22Rv1 (cell line): ENCODE measurements at regions not wholly inside any gene's neighbourhood (a gene's known extent, or its start where the extent isn't known, plus 50 kb on each side); places are given as distances from the start of the nearest gene placed in this dataset.

Experiments
- ZFX ChIP-seq: fragments of 450-650 bp; IDR thresholded peaks from 2 replicates; pipeline ENCODE4 v1.6.1; 2017; ENCODE audit warnings: antibody characterized with exemption, borderline replicate concordance
- TF ChIP-seq, protein P1 (sequence below): fragments of 450-650 bp; IDR thresholded peaks from 2 replicates; pipeline ENCODE4 v1.5.1; 2017; ENCODE audit warnings: mild to moderate bottlenecking

DNA sequence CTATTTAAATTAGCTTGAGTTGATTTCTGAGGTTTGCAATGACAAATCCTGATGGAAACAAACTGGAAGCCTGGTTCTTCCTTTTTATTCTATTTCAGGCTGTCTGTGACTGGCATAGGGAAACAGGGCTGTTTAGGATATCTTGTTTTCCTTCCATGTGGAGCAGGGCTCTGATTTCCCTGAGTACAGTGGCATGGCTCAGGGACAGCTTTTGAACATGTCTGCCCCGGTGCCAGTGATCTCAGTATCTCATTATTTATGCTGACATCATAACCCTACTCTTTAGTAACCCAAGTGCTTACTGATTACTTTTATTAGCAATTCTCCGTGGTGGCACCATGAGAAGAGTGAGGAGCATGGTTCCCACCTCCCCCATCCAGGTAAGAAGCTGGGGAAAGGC, 720.3 kb downstream of the GALR1 start:
- TF ChIP-seq, protein P1, sequence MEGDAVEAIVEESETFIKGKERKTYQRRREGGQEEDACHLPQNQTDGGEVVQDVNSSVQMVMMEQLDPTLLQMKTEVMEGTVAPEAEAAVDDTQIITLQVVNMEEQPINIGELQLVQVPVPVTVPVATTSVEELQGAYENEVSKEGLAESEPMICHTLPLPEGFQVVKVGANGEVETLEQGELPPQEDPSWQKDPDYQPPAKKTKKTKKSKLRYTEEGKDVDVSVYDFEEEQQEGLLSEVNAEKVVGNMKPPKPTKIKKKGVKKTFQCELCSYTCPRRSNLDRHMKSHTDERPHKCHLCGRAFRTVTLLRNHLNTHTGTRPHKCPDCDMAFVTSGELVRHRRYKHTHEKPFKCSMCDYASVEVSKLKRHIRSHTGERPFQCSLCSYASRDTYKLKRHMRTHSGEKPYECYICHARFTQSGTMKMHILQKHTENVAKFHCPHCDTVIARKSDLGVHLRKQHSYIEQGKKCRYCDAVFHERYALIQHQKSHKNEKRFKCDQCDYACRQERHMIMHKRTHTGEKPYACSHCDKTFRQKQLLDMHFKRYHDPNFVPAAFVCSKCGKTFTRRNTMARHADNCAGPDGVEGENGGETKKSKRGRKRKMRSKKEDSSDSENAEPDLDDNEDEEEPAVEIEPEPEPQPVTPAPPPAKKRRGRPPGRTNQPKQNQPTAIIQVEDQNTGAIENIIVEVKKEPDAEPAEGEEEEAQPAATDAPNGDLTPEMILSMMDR, result no peak
- no peak for TF ChIP-seq ZFX
